Mesendoderm (in vitro differentiated cells): ENCODE measurements at regions not wholly inside any gene's neighbourhood (a gene's known extent, or its start where the extent isn't known, plus 50 kb on each side); places are given as distances from the start of the nearest gene placed in this dataset.

Experiments used
- DNase-seq: peaks from one replicate; pipeline ENCODE4 v3.0.0; 2013
- H2AK5ac ChIP-seq: 2 replicates; pipeline ENCODE4 v1.6.1; 2013; ENCODE audit warnings: low read length, inconsistent platforms
- H2BK120ac ChIP-seq: 2 replicates; pipeline ENCODE4 v1.6.1; 2013; ENCODE audit warnings: low read depth, mild to moderate bottlenecking, low read length, moderate library complexity, mixed read lengths
- H2BK15ac ChIP-seq: replicated peaks from 2 replicates; pipeline ENCODE4 v1.6.1; 2013; ENCODE audit warnings: low read depth, mild to moderate bottlenecking, moderate library complexity
- H2BK5ac ChIP-seq: 2 replicates; pipeline ENCODE4 v1.6.1; 2013; ENCODE audit warnings: low read length, inconsistent platforms
- H3K18ac ChIP-seq: 2 replicates; pipeline ENCODE4 v1.6.1; 2013; ENCODE audit warnings: mild to moderate bottlenecking, low read length, mixed read lengths
- H3K23ac ChIP-seq: one replicate; pipeline ENCODE4 v1.6.1; 2013; ENCODE audit warnings: low read length
- H3K27ac ChIP-seq: 2 replicates; pipeline ENCODE4 v1.5.1; 2013; ENCODE audit warnings: low read depth, mild to moderate bottlenecking, inconsistent platforms, low read length, moderate library complexity
- H3K27me3 ChIP-seq: 2 replicates; pipeline ENCODE4 v1.6.1; 2013; ENCODE audit warnings: low read length, control low read depth, mild to moderate bottlenecking, inconsistent platforms; ENCODE audit not compliant: insufficient read depth, poor library complexity
- H3K36me3 ChIP-seq: 2 replicates; pipeline ENCODE4 v1.6.1; 2013; ENCODE audit warnings: low read length, inconsistent platforms; ENCODE audit not compliant: control insufficient read depth, insufficient read depth
- H3K4ac ChIP-seq: one replicate; pipeline ENCODE4 v1.6.1; 2013; ENCODE audit warnings: low read depth, mild to moderate bottlenecking, low read length, moderate library complexity
- H3K4me1 ChIP-seq: 2 replicates; pipeline ENCODE4 v1.6.1; 2013; ENCODE audit warnings: low read depth, low read length, inconsistent platforms; ENCODE audit not compliant: control insufficient read depth
- H3K4me2 ChIP-seq: 2 replicates; pipeline ENCODE4 v1.6.1; 2013; ENCODE audit warnings: low read length
- H3K4me3 ChIP-seq: 2 replicates; pipeline ENCODE4 v1.5.1; 2013; ENCODE audit warnings: mild to moderate bottlenecking, low read length
- H3K56ac ChIP-seq: one replicate; pipeline ENCODE4 v1.6.1; 2013; ENCODE audit warnings: low read length
- H3K79me1 ChIP-seq: 2 replicates; pipeline ENCODE4 v1.6.1; 2013; ENCODE audit warnings: low read length, inconsistent platforms
- H3K79me2 ChIP-seq: 2 replicates; pipeline ENCODE4 v1.6.1; 2013; ENCODE audit warnings: mild to moderate bottlenecking, low read length; ENCODE audit not compliant: control insufficient read depth, insufficient read depth
- H3K9ac ChIP-seq: 2 replicates; pipeline ENCODE4 v1.6.1; 2013; ENCODE audit warnings: low read length, inconsistent platforms
- H4K5ac ChIP-seq: one replicate; pipeline ENCODE4 v1.6.1; 2013; ENCODE audit warnings: low read length
- H4K8ac ChIP-seq: one replicate; pipeline ENCODE4 v1.6.1; 2013; ENCODE audit warnings: low read depth, mild to moderate bottlenecking, control low read depth, low read length, moderate library complexity
- WGBS: extraction: QIAGEN DNeasy Blood & Tissue Kit; methylation state at CpG from one replicate; pipeline ENCODE4 v1.1.7; 2013; ENCODE audit warnings: low lambda C conversion rate, missing lambda C conversion rate; ENCODE audit not compliant: insufficient coverage; ENCODE audit errors: extremely low coverage; 5-methylcytosine and 5-hydroxymethylcytosine counted together

- peak; percentile 60 for DNase-seq
- Histone ChIP-seq H3K27me3 (no peaks in the 10 kb centered on the region), H3K4me3 (no peak overlapping the region), H2AK5ac (no peak overlapping the region), H4K8ac (no peak overlapping the region), H3K23ac (no peak overlapping the region), H3K4me1 (peaks cover 10% of the 10 kb centered on the region), H3K4ac (peak overlapping the region; percentile 89), H3K36me3 (no peaks in the 10 kb centered on the region), H3K79me1 (peaks cover 8% of the 10 kb centered on the region), H3K27ac (peak overlapping the region; percentile 77), H3K9ac (peak overlapping the region; percentile 35), H2BK15ac (peak overlapping the region; percentile 66), H4K5ac (no peak overlapping the region), H3K18ac (peak overlapping the region; percentile 84), H3K56ac (peak overlapping the region; percentile 73), H3K79me2 (peaks cover 15% of the 10 kb centered on the region), H2BK120ac (no peak overlapping the region), H3K4me2 (no peak overlapping the region), H2BK5ac (peak overlapping the region; percentile 30)
- no CpG with 5 or more reads among the region's 10 CpGs for WGBS
These were observed 62.9 kb upstream of the ULK4 start for GRCh38 chr3:42024591-42025351.

GRCh38 chr3:42023380-42023779 is 61.5 kb upstream of the ULK4 start:
- H3K18ac ChIP-seq = no peak overlapping the region
- H3K27ac ChIP-seq = no peak overlapping the region
- peaks cover 6% of the 10 kb centered on the region for H3K79me1 ChIP-seq
- H3K56ac ChIP-seq = no peak overlapping the region
- H3K27me3 ChIP-seq = no peaks in the 10 kb centered on the region
- no peak overlapping the region for H2AK5ac ChIP-seq
- peak; percentile 89 for DNase-seq
- no peak overlapping the region for H4K5ac ChIP-seq
- H3K9ac ChIP-seq = no peak overlapping the region
- H4K8ac ChIP-seq = no peak overlapping the region
- no peak overlapping the region for H3K4me2 ChIP-seq
- no peak overlapping the region for H3K4me3 ChIP-seq
- H3K4me1 ChIP-seq = peaks cover 10% of the 10 kb centered on the region
- H3K79me2 ChIP-seq = peaks cover 13% of the 10 kb centered on the region
- WGBS = no CpG with 5 or more reads among the region's 8 CpGs
- H3K23ac ChIP-seq = no peak overlapping the region
- H3K4ac ChIP-seq = no peak overlapping the region
- H2BK5ac ChIP-seq = no peak overlapping the region
- no peak overlapping the region for H2BK15ac ChIP-seq
- H3K36me3 ChIP-seq = no peaks in the 10 kb centered on the region
- H2BK120ac ChIP-seq = no peak overlapping the region

DNA sequence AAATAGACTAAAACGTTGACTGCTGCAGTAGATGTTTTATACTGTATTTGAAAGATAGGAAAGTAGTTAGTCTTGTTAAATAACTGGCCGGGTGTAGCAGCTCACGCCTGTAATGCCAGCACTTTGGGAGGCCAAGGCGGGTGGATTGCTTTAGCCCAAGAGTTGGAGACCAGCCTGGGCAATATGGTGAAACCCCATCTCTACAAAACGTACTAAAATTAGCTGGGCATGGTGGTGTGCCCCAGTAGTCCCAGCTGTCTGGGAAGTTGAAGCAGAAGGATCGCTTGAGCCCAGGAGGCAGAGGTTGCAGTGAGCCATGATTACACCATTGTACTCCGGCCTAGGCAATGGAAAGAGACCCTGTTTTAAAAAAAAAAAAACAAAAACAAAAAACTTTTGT is 60.5 kb upstream of the ULK4 start:
- Histone ChIP-seq H3K23ac (no peak overlapping the region), H3K4me2 (no peak overlapping the region), H2BK5ac (no peak overlapping the region), H3K4ac (peak overlapping the region; percentile 81), H3K27me3 (no peaks in the 10 kb centered on the region), H4K8ac (no peak overlapping the region), H3K9ac (no peak overlapping the region), H3K56ac (peak overlapping the region; percentile 8), H3K4me1 (peaks cover 10% of the 10 kb centered on the region), H3K79me2 (peaks cover 14% of the 10 kb centered on the region), H2BK15ac (no peak overlapping the region), H3K36me3 (no peaks in the 10 kb centered on the region), H3K27ac (no peak overlapping the region), H2BK120ac (no peak overlapping the region), H3K18ac (no peak overlapping the region), H3K4me3 (no peak overlapping the region), H2AK5ac (no peak overlapping the region), H4K5ac (no peak overlapping the region), H3K79me1 (peaks cover 5% of the 10 kb centered on the region)
- WGBS = no CpG with 5 or more reads among the region's 7 CpGs
- no peak for DNase-seq

- Histone ChIP-seq H3K56ac (no peak overlapping the region), H3K18ac (no peak overlapping the region), H3K27me3 (no peaks in the 10 kb centered on the region), H4K5ac (no peak overlapping the region), H3K4me3 (no peak overlapping the region), H2BK5ac (no peak overlapping the region), H3K4me1 (peaks cover 10% of the 10 kb centered on the region), H4K8ac (no peak overlapping the region), H3K23ac (no peak overlapping the region), H3K27ac (no peak overlapping the region), H3K36me3 (no peaks in the 10 kb centered on the region), H3K4ac (no peak overlapping the region), H3K79me1 (peaks cover 3% of the 10 kb centered on the region), H3K9ac (no peak overlapping the region), H2BK15ac (no peak overlapping the region), H2BK120ac (no peak overlapping the region), H3K79me2 (peaks cover 14% of the 10 kb centered on the region), H2AK5ac (no peak overlapping the region), H3K4me2 (no peak overlapping the region)
- WGBS = no CpG with 5 or more reads among the region's 2 CpGs
- no peak for DNase-seq
These were observed 58.9 kb upstream of the ULK4 start for GRCh38 chr3:42020684-42021307.

- H3K4me1 ChIP-seq = peaks cover 10% of the 10 kb centered on the region
These were observed 58.0 kb upstream of the ULK4 start for GRCh38 chr3:42019953-42020260.

More at GRCh38 chr3:42019953-42020260, 58.0 kb upstream of the ULK4 start:
- no peak overlapping the region for H2BK5ac ChIP-seq
- H3K18ac ChIP-seq = no peak overlapping the region
- no peak overlapping the region for H3K9ac ChIP-seq
- no peak overlapping the region for H3K56ac ChIP-seq
- DNase-seq = no peak
- H3K4ac ChIP-seq = no peak overlapping the region
- no peak overlapping the region for H3K27ac ChIP-seq
- H3K4me2 ChIP-seq = no peak overlapping the region
- H3K79me2 ChIP-seq = peaks cover 14% of the 10 kb centered on the region
- no CpG with 5 or more reads among the region's 5 CpGs for WGBS
- no peaks in the 10 kb centered on the region for H3K36me3 ChIP-seq
- H4K5ac ChIP-seq = no peak overlapping the region
- H3K4me3 ChIP-seq = no peak overlapping the region
- H3K23ac ChIP-seq = no peak overlapping the region
- H4K8ac ChIP-seq = no peak overlapping the region
- H2BK15ac ChIP-seq = no peak overlapping the region
- no peak overlapping the region for H2BK120ac ChIP-seq
- no peaks in the 10 kb centered on the region for H3K27me3 ChIP-seq
- H2AK5ac ChIP-seq = no peak overlapping the region
- peaks cover 3% of the 10 kb centered on the region for H3K79me1 ChIP-seq
